IMR-90 (cell line): ENCODE measurements at regions not wholly inside any gene's neighbourhood (a gene's known extent, or its start where the extent isn't known, plus 50 kb on each side); places are given as distances from the start of the nearest gene placed in this dataset.

Experiments used
- ATAC-seq: fragments of 200-7000 bp; cut with Tn5 transposase; 2 replicates; pipeline ENCODE4 v1.9.1; 2020; ENCODE audit warnings: low read depth, mild to moderate bottlenecking, moderate library complexity
- BruUV-seq: library from RNA; stranded (reverse); fragments of 400-500 nt; replicated peaks from 2 replicates; lab custom pipeline; 2021; lab: Mats Ljungman, UMichigan
- CTCF ChIA-PET: fragments of 300-600 bp; formaldehyde crosslinking; extraction: SDS; loops from one replicate; lab custom pipeline; 2021; ENCODE audit warnings: antibody characterized with exemption; lab: Yijun Ruan, JAX
- POLR2A ChIA-PET: fragments of 300-600 bp; sonication (Branson Sonifier 250); formaldehyde crosslinking; loops from one replicate; lab custom pipeline; 2022; ENCODE audit warnings: antibody characterized with exemption; ENCODE audit not compliant: unreplicated experiment; lab: Charles Lee
- DNase-seq: peaks from one replicate; pipeline ENCODE4 v3.0.0; 2013
- H2AFZ ChIP-seq: replicated peaks from 2 replicates; pipeline ENCODE3; 2013; ENCODE audit warnings: low read length, mild to moderate bottlenecking; ENCODE audit not compliant: poor library complexity
- H2AK5ac ChIP-seq: 2 replicates; pipeline ENCODE4 v1.6.1; 2013; ENCODE audit warnings: low read depth, low read length, inconsistent platforms
- H2AK9ac ChIP-seq: replicated peaks from 2 replicates; pipeline ENCODE3; 2013; ENCODE audit warnings: mild to moderate bottlenecking, low read depth, low read length, moderate library complexity; ENCODE audit not compliant: poor library complexity
- H2BK120ac ChIP-seq: 2 replicates; pipeline ENCODE4 v1.6.1; 2013; ENCODE audit warnings: low read depth, low read length, inconsistent platforms
- H2BK15ac ChIP-seq: 3 replicates; pipeline ENCODE4 v1.6.1; 2013; ENCODE audit warnings: low read depth, low read length, inconsistent platforms
- H2BK20ac ChIP-seq: 2 replicates; pipeline ENCODE4 v1.6.1; 2013; ENCODE audit warnings: low read depth, mild to moderate bottlenecking, inconsistent platforms, low read length, moderate library complexity
- H2BK5ac ChIP-seq: 2 replicates; pipeline ENCODE4 v1.6.1; 2013; ENCODE audit warnings: mild to moderate bottlenecking, low read depth, low read length, inconsistent platforms; ENCODE audit not compliant: poor library complexity, severe bottlenecking
- H3K14ac ChIP-seq: replicated peaks from 2 replicates; pipeline ENCODE4 v1.6.1; 2013; ENCODE audit warnings: low read depth, low read length, inconsistent platforms
- H3K18ac ChIP-seq: 2 replicates; pipeline ENCODE4 v1.6.1; 2013; ENCODE audit warnings: low read depth, low read length, control low read depth
- H3K23ac ChIP-seq: 2 replicates; pipeline ENCODE4 v1.6.1; 2013; ENCODE audit warnings: low read depth, low read length, inconsistent platforms
- H3K27ac ChIP-seq: 2 replicates; pipeline ENCODE4 v1.5.1; 2013; ENCODE audit warnings: mild to moderate bottlenecking, control low read depth, low read length; ENCODE audit not compliant: insufficient read depth
- H3K27me3 ChIP-seq: 2 replicates; pipeline ENCODE4 v1.6.1; 2013; ENCODE audit warnings: low read length; ENCODE audit not compliant: control insufficient read depth, insufficient read depth
- H3K36me3 ChIP-seq: 2 replicates; pipeline ENCODE4 v1.6.1; 2013; ENCODE audit warnings: low read length, mixed read lengths; ENCODE audit not compliant: control insufficient read depth, insufficient read depth
- H3K4ac ChIP-seq: 2 replicates; pipeline ENCODE4 v1.6.1; 2013; ENCODE audit warnings: low read depth, low read length, inconsistent platforms
- H3K4me1 ChIP-seq: 2 replicates; pipeline ENCODE4 v1.6.1; 2013; ENCODE audit warnings: low read length, mixed read lengths; ENCODE audit not compliant: control insufficient read depth, insufficient read depth
- H3K4me2 ChIP-seq: 2 replicates; pipeline ENCODE4 v1.6.1; 2013; ENCODE audit warnings: low read depth, mild to moderate bottlenecking, control low read depth, low read length, moderate library complexity
- H3K4me3 ChIP-seq: 2 replicates; pipeline ENCODE4 v1.5.1; 2013; ENCODE audit warnings: low read depth, mild to moderate bottlenecking, control low read depth, low read length, moderate library complexity; ENCODE audit not compliant: insufficient read depth
- H3K56ac ChIP-seq: 2 replicates; pipeline ENCODE4 v1.6.1; 2013; ENCODE audit warnings: low read length, inconsistent platforms; ENCODE audit not compliant: insufficient read depth; ENCODE audit errors: extremely low read depth
- H3K79me1 ChIP-seq, 2 experiments: 2 replicates each; pipeline ENCODE4 v1.6.1; 2013; ENCODE audit warnings: low read length in 2 of 2, inconsistent platforms in 1 of 2, low read depth in 1 of 2
- H3K9ac ChIP-seq: 2 replicates; pipeline ENCODE4 v1.6.1; 2013; ENCODE audit warnings: low read depth, low read length, control low read depth
- H3K9me1 ChIP-seq: 2 replicates; pipeline ENCODE4 v1.6.1; 2013; ENCODE audit warnings: low read length, inconsistent platforms; ENCODE audit not compliant: insufficient read depth
- H3K9me3 ChIP-seq: 2 replicates; pipeline ENCODE4 v1.6.1; 2013; ENCODE audit warnings: low read length; ENCODE audit not compliant: control insufficient read depth, insufficient read depth
- H4K20me1 ChIP-seq: 2 replicates; pipeline ENCODE4 v1.6.1; 2013; ENCODE audit warnings: low read length, inconsistent platforms; ENCODE audit not compliant: insufficient read depth
- H4K5ac ChIP-seq: 2 replicates; pipeline ENCODE4 v1.6.1; 2013; ENCODE audit warnings: mild to moderate bottlenecking, low read depth, low read length, control low read depth
- H4K8ac ChIP-seq, 2 experiments: 2 replicates each; pipeline ENCODE4 v1.6.1; 2013; ENCODE audit warnings: low read depth in 2 of 2, low read length in 2 of 2, control low read depth in 1 of 2, inconsistent platforms in 1 of 2
- H4K91ac ChIP-seq: 2 replicates; pipeline ENCODE4 v1.6.1; 2013; ENCODE audit warnings: low read depth, low read length, inconsistent platforms; ENCODE audit not compliant: insufficient read depth
- CEBPB ChIP-seq: IDR thresholded peaks from 2 replicates; pipeline ENCODE4 v1.6.1; 2012; ENCODE audit warnings: low read depth, low read length, improper control_type of control experiment
- USF2 ChIP-seq: fragments of 150-350 bp; IDR thresholded peaks from 2 replicates; pipeline ENCODE4 v1.6.1; 2017; ENCODE audit warnings: mild to moderate bottlenecking, antibody characterized with exemption, low read length, low read depth
- WGBS, 2 experiments: methylation state at CpG; one replicate each; pipeline versions ENCODE4 v1.1.5 to v1.1.7; 2013; ENCODE audit warnings: missing lambda C conversion rate in 2 of 2; ENCODE audit not compliant: insufficient read length in 1 of 2; ENCODE audit errors: extremely low coverage in 2 of 2; 5-methylcytosine and 5-hydroxymethylcytosine counted together
- dilution Hi-C: fragments of 300-500 bp; cut with HindIII; formaldehyde crosslinking; loops from one replicate; pipeline ENCODE4 v1.14.3; 2018; ENCODE audit warnings: low sequenced_read_pairs; ENCODE audit not compliant: unreplicated experiment
- in situ Hi-C: fragments of 300-500 bp; cut with MboI; formaldehyde crosslinking; loops from 3 replicates; pipeline ENCODE4 v1.14.3; 2019; ENCODE audit warnings: low sequenced_read_pairs, inconsistent platforms, mixed read lengths
- intact Hi-C: fragments of 100-400 bp; cut with micrococcal nuclease; formaldehyde crosslinking; loops from 2 replicates; pipeline ENCODE4 v1.10.0; 2022

DNA sequence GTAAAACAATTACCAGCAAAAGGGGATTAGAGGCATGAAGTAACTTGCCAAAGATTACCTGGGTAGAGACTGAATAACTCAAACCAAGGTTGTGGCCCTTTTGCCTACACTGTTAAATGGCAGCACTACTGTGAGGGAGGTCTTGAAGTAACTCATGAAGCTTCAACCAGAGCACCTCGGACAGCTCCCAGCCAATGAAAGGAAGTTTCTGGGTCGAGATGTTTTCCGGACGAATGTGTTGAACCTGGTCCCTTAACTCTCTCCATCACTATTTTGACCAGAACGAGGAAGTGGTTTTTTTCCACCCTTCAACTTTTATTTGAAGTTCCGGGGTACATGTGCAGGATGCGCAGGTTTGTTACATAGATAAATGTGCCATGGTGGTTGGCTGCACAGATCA is 133.6 kb upstream of the PRKCQ start:
- peak; percentile 25 for DNase-seq

More for the DNA sequence above, 133.6 kb upstream of the PRKCQ start:
- H3K23ac ChIP-seq, result no peak overlapping the region
- no CpG with 5 or more reads among the region's 7 CpGs for WGBS, 2 experiments
- H2BK5ac ChIP-seq, result no peak overlapping the region
- H3K56ac ChIP-seq, result no peak overlapping the region
- no peak overlapping the region for H2BK15ac ChIP-seq
- no TSS peak for BruUV-seq
- H4K20me1 ChIP-seq, result no peaks in the 10 kb centered on the region
- dilution Hi-C loops (no loop called here), in situ Hi-C loops (no loop called here), intact Hi-C loops (no loop called here)
- H3K4me1 ChIP-seq, result no peaks in the 10 kb centered on the region; the same call in 1 of the 2 replicates
- no peak overlapping the region for H3K4ac ChIP-seq
- ChIA-PET POLR2A (no interaction called here), CTCF (no interaction called here)
- H2AFZ ChIP-seq, result no peak overlapping the region
- H2BK120ac ChIP-seq, result no peak overlapping the region
- H3K4me2 ChIP-seq, result no peak overlapping the region
- H3K36me3 ChIP-seq, result no peaks in the 10 kb centered on the region
- H3K27me3 ChIP-seq, result peaks cover 7% of the 10 kb centered on the region
- H4K91ac ChIP-seq, result no peak overlapping the region
- H3K9me3 ChIP-seq, result no peaks in the 10 kb centered on the region
- H3K9ac ChIP-seq, result no peak overlapping the region
- H2AK9ac ChIP-seq, result no peak overlapping the region
- no peaks in the 10 kb centered on the region for H3K79me1 ChIP-seq
- no peak overlapping the region for H2AK5ac ChIP-seq
- H3K9me1 ChIP-seq, result no peaks in the 10 kb centered on the region
- H3K4me3 ChIP-seq, result no peak overlapping the region
- peak; percentile 56 for ATAC-seq
- H2BK20ac ChIP-seq, result no peak overlapping the region
- TF ChIP-seq USF2 (no peak), CEBPB (no peak)
- H3K14ac ChIP-seq, result no peak overlapping the region
- H3K18ac ChIP-seq, result no peak overlapping the region
- no peak overlapping the region for H3K27ac ChIP-seq
- no peak overlapping the region for H4K8ac ChIP-seq
- no peak overlapping the region for H4K5ac ChIP-seq
